KMS-11 (cell line): ENCODE measurements at regions not wholly inside any gene's neighbourhood (a gene's known extent, or its start where the extent isn't known, plus 50 kb on each side); places are given as distances from the start of the nearest gene placed in this dataset.

Experiments
- H2AFZ ChIP-seq: fragments of 200-600 bp; sonication (generic); 2 replicates; pipeline ENCODE4 v1.6.1; 2016; ENCODE audit warnings: antibody characterized with exemption, mixed run types, low read depth
- H3K27ac ChIP-seq: fragments of 200-600 bp; sonication (generic); 2 replicates; pipeline ENCODE4 v1.6.1; 2016; ENCODE audit warnings: mild to moderate bottlenecking, mixed run types
- H3K27me3 ChIP-seq: fragments of 200-600 bp; sonication (generic); 2 replicates; pipeline ENCODE4 v1.6.1; 2017; ENCODE audit warnings: mild to moderate bottlenecking, low read depth, mixed run types, moderate library complexity; ENCODE audit not compliant: insufficient read depth
- H3K36me3 ChIP-seq: fragments of 200-600 bp; sonication (generic); 2 replicates; pipeline ENCODE4 v1.6.1; 2017; ENCODE audit warnings: mild to moderate bottlenecking, mixed run types; ENCODE audit not compliant: insufficient read depth
- H3K4me1 ChIP-seq: fragments of 200-600 bp; sonication (generic); 2 replicates; pipeline ENCODE4 v1.6.1; 2016; ENCODE audit warnings: mild to moderate bottlenecking, low read depth, mixed run types; ENCODE audit not compliant: poor library complexity, severe bottlenecking
- H3K4me2 ChIP-seq: fragments of 200-600 bp; sonication (generic); 2 replicates; pipeline ENCODE4 v1.7.0; 2016; ENCODE audit warnings: mild to moderate bottlenecking, mixed run types
- H3K4me3 ChIP-seq: fragments of 200-600 bp; sonication (generic); IDR thresholded peaks from 2 replicates; pipeline ENCODE4 v1.6.1; 2017; ENCODE audit warnings: low read depth, low read length, mixed read lengths; ENCODE audit not compliant: insufficient read depth
- H3K79me2 ChIP-seq: fragments of 200-600 bp; sonication (generic); 2 replicates; pipeline ENCODE4 v1.6.1; 2016; ENCODE audit warnings: low read depth, mixed run types; ENCODE audit not compliant: insufficient read depth
- H3K9ac ChIP-seq: fragments of 200-600 bp; sonication (generic); 2 replicates; pipeline ENCODE4 v1.6.1; 2016; ENCODE audit warnings: mild to moderate bottlenecking, mixed run types
- H4K20me1 ChIP-seq: fragments of 200-600 bp; sonication (generic); 2 replicates; pipeline ENCODE4 v1.6.1; 2016; ENCODE audit warnings: mild to moderate bottlenecking, mixed run types; ENCODE audit not compliant: insufficient read depth
- TF ChIP-seq, protein P1 (sequence below): fragments of 200-600 bp; sonication (generic); conservative IDR thresholded peaks from 2 replicates; pipeline ENCODE4 v1.6.1; 2017; ENCODE audit warnings: low read depth, mild to moderate bottlenecking, antibody characterized with exemption, low read length, moderate library complexity, mixed read lengths

DNA sequence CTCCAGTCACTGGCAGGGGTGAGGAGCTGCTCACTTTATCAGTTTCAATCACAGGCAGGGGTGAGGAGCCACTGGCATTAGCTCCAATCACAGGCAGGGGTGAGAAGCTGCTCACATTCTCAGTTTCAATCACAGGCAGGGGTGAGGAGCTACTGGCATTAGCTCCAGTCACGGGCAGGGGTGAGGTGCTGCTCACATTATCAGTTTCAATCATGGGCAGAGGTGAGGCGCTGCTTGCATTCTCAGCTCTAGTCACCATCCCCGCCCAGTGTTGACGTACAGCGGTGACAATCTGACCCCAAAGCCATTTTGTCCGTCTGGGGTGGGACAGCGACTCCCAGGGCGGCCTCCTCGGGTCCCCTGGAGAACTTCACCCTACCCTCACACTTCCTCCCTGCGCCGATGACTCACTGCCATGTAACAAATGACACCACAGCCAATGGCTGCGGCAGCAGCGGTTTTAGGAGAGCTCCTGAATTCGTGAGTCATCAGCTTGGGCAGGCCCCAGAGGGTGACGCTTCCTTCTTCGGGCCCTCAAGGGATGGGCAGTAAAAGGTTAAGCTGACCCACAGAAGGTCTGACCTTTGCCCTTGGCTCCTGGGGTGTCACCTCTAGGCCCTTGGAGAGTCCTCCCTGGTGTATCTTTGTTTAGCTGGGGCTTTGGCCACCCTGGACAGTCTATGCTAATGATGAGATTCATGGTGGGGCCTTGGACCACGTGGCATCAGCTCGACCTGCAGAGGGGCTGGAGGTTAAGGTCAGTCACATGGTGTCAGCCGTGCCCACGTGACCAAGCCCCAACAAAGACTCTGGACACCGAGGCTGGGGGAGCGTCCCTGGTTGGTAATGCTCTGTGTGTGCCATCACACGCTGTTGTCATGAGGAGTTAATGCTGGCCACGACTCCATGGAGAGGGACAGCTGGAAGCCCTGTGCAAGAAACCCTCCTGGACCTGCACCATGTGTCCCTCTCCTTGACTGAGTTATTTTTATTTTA, 171.7 kb downstream of the C16orf95 start:
- TF ChIP-seq, protein P1, sequence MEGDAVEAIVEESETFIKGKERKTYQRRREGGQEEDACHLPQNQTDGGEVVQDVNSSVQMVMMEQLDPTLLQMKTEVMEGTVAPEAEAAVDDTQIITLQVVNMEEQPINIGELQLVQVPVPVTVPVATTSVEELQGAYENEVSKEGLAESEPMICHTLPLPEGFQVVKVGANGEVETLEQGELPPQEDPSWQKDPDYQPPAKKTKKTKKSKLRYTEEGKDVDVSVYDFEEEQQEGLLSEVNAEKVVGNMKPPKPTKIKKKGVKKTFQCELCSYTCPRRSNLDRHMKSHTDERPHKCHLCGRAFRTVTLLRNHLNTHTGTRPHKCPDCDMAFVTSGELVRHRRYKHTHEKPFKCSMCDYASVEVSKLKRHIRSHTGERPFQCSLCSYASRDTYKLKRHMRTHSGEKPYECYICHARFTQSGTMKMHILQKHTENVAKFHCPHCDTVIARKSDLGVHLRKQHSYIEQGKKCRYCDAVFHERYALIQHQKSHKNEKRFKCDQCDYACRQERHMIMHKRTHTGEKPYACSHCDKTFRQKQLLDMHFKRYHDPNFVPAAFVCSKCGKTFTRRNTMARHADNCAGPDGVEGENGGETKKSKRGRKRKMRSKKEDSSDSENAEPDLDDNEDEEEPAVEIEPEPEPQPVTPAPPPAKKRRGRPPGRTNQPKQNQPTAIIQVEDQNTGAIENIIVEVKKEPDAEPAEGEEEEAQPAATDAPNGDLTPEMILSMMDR: no peak
- Histone ChIP-seq H3K27me3 (peaks cover 8% of the 10 kb centered on the region; the same call in 1 of the 2 replicates), H3K27ac (no peak overlapping the region), H3K4me3 (no peak overlapping the region), H3K9ac (no peak overlapping the region), H3K4me1 (no peaks in the 10 kb centered on the region), H2AFZ (no peak overlapping the region), H3K36me3 (no peaks in the 10 kb centered on the region), H3K4me2 (no peak overlapping the region), H4K20me1 (no peaks in the 10 kb centered on the region), H3K79me2 (no peaks in the 10 kb centered on the region)

DNA sequence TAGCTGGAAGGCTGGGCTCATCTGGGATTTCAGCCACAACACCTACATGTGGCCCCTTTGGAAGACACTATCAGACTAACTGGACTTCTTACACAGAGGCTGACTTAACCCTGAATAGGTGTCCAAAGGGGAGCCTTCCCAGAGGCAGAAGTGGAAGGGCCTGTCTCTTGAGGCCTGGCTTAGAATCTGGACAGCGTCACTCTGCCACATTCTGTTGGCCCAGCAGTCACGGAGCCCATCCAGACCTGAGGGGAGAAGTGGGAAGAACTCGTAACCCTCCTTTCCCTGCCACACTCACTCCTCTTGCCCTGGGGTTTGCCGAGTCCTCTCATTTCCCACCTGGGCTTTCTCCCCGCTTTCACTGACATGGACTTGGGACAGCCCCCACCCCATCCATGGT, 170.5 kb downstream of the C16orf95 start:
- TF ChIP-seq, protein P1: no peak

DNA sequence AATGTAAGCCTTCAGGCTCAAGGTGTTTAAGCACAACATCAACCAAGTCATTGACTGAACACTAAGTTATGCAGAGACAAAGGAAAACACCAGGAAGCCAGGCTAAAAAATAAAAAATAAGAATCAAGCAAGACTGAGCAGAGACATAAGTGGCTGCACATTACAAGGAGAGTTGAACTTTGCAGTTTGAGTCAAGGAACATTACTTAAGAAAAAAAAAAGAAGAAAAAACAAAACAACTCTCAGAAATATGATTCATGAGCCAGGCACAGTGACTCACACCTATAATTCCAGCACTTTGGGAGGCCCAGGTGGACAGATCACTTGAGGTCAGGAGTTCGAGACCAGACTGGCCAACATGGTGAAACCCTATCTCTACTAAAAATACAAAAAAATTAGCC, 168.1 kb downstream of the C16orf95 start:
- H4K20me1 ChIP-seq: no peaks in the 10 kb centered on the region
- TF ChIP-seq, protein P1: no peak
- no peak overlapping the region for H3K4me2 ChIP-seq

More for the DNA sequence above, 170.5 kb downstream of the C16orf95 start:
- Histone ChIP-seq H3K4me2 (no peak overlapping the region), H4K20me1 (no peaks in the 10 kb centered on the region), H3K4me3 (no peak overlapping the region), H3K36me3 (no peaks in the 10 kb centered on the region), H3K4me1 (no peaks in the 10 kb centered on the region), H3K27me3 (no peaks in the 10 kb centered on the region), H3K27ac (no peak overlapping the region), H2AFZ (no peak overlapping the region), H3K9ac (no peak overlapping the region), H3K79me2 (no peaks in the 10 kb centered on the region)

DNA sequence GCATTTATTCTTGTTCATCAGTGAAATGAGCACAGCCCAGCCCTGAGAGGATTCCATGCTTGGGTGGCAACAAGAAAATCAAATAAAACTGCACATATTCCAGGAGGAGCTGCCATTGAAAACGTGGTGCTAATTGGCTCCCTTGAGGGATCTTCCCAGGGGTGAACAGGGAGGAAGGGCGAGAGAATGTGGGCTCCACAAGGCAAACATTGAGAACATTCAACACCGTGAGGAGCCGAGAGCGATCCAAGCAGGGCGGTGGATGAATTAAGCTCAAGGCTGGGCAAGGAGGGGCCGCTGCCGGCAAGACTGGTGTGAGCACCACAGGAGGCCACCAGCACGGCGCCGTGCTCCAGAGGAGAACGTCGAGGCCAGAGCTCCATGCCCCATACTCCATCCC, 166.9 kb downstream of the C16orf95 start:
- no peak overlapping the region for H3K9ac ChIP-seq
- H3K4me3 ChIP-seq: no peak overlapping the region
- no peak overlapping the region for H3K4me2 ChIP-seq
- H4K20me1 ChIP-seq: no peaks in the 10 kb centered on the region
- TF ChIP-seq, protein P1: no peak
- no peaks in the 10 kb centered on the region for H3K36me3 ChIP-seq
- no peak overlapping the region for H2AFZ ChIP-seq
- no peak overlapping the region for H3K27ac ChIP-seq
- H3K79me2 ChIP-seq: no peaks in the 10 kb centered on the region
- peaks cover 5% of the 10 kb centered on the region; the same call in 1 of the 2 replicates for H3K27me3 ChIP-seq
- H3K4me1 ChIP-seq: no peaks in the 10 kb centered on the region

More for the DNA sequence above, 168.1 kb downstream of the C16orf95 start:
- peaks cover 5% of the 10 kb centered on the region; the same call in 1 of the 2 replicates for H3K27me3 ChIP-seq
- no peaks in the 10 kb centered on the region for H3K36me3 ChIP-seq
- no peaks in the 10 kb centered on the region for H3K4me1 ChIP-seq
- no peak overlapping the region for H2AFZ ChIP-seq
- no peaks in the 10 kb centered on the region for H3K79me2 ChIP-seq
- no peak overlapping the region for H3K27ac ChIP-seq
- H3K9ac ChIP-seq: no peak overlapping the region
- no peak overlapping the region for H3K4me3 ChIP-seq
